Activated CD8-positive, alpha-beta T cell treated with anti-CD3 and anti-CD28 coated beads for 36 hours (primary cell): ENCODE measurements at regions not wholly inside any gene's neighbourhood (a gene's known extent, or its start where the extent isn't known, plus 50 kb on each side); places are given as distances from the start of the nearest gene placed in this dataset.

ENCODE experiments used
- ATAC-seq: fragments of 200-7000 bp; cut with Tn5 transposase; one replicate; pipeline ENCODE4 v1.10.0; 2021; ENCODE audit warnings: mild to moderate bottlenecking, moderate library complexity
- CTCF ChIA-PET: fragments of 350-600 bp; sonication (Branson Sonifier 250); formaldehyde crosslinking; loops from one replicate; lab custom pipeline; 2021; ENCODE audit warnings: antibody characterized with exemption; lab: Charles Lee
- POLR2A ChIA-PET: fragments of 350-600 bp; sonication (Branson Sonifier 250); formaldehyde crosslinking; loops from one replicate; lab custom pipeline; 2021; ENCODE audit warnings: antibody characterized with exemption; lab: Charles Lee
- DNase-seq: peaks from one replicate; pipeline ENCODE4 v3.0.0-alpha.2; 2020
- H3K27ac Mint-ChIP-seq: one replicate; pipeline ENCODE4 v1.8.0; 2021; ENCODE audit warnings: mild to moderate bottlenecking, mixed read lengths
- H3K27me3 Mint-ChIP-seq: one replicate; pipeline ENCODE4 v1.8.0; 2021; ENCODE audit warnings: mixed read lengths
- H3K36me3 Mint-ChIP-seq: one replicate; pipeline ENCODE4 v1.8.0; 2021; ENCODE audit warnings: low read depth, mixed read lengths
- H3K4me1 Mint-ChIP-seq: one replicate; pipeline ENCODE4 v1.8.0; 2021; ENCODE audit warnings: low read depth, mixed read lengths
- H3K4me3 Mint-ChIP-seq: one replicate; pipeline ENCODE4 v1.8.0; 2021; ENCODE audit warnings: mild to moderate bottlenecking, moderate library complexity, mixed read lengths
- H3K9me3 Mint-ChIP-seq: one replicate; pipeline ENCODE4 v1.8.0; 2021; ENCODE audit warnings: mixed read lengths
- CTCF ChIP-seq: fragments of 200-600 bp; IDR thresholded peaks from one replicate; pipeline ENCODE4 v1.8.0; 2022; ENCODE audit warnings: antibody characterized with exemption, mild to moderate bottlenecking
- intact Hi-C: fragments of 100-400 bp; cut with micrococcal nuclease; formaldehyde crosslinking; loops from one replicate; pipeline ENCODE4 v1.10.0; 2022

GRCh38 chr16:60328152-60328551, 1594.0 kb upstream of the GOT2 start:
- POLR2A ChIA-PET = no interaction called here
- Mint-ChIP-seq H3K36me3 (no peaks in the 10 kb centered on the region), H3K27ac (no peak overlapping the region), H3K4me1 (no peaks in the 10 kb centered on the region), H3K9me3 (peaks cover 11% of the 10 kb centered on the region), H3K4me3 (no peak overlapping the region), H3K27me3 (no peaks in the 10 kb centered on the region)
- CTCF ChIA-PET = no interaction called here
- DNase-seq (no peak), ATAC-seq (no peak)
- intact Hi-C loops = no loop called here
- no peak for TF ChIP-seq CTCF

- POLR2A ChIA-PET = no interaction called here
- H3K27ac Mint-ChIP-seq = no peak overlapping the region
- no peaks in the 10 kb centered on the region for H3K27me3 Mint-ChIP-seq
- H3K4me3 Mint-ChIP-seq = no peak overlapping the region
- H3K36me3 Mint-ChIP-seq = no peaks in the 10 kb centered on the region
- H3K9me3 Mint-ChIP-seq = peaks cover 8% of the 10 kb centered on the region
- TF ChIP-seq CTCF = no peak
- H3K4me1 Mint-ChIP-seq = no peaks in the 10 kb centered on the region
- CTCF ChIA-PET = no interaction called here
- intact Hi-C loops = no loop called here
- DNase-seq = no peak
- no peak for ATAC-seq
Measured at GRCh38 chr16:60318486-60318885, 1584.4 kb upstream of the GOT2 start.

- ChIA-PET CTCF (no interaction called here), POLR2A (no interaction called here)
- no peak for ATAC-seq
- H3K9me3 Mint-ChIP-seq = peaks cover 8% of the 10 kb centered on the region
- DNase-seq = no peak
- no peaks in the 10 kb centered on the region for H3K4me1 Mint-ChIP-seq
- H3K4me3 Mint-ChIP-seq = no peak overlapping the region
- H3K36me3 Mint-ChIP-seq = no peaks in the 10 kb centered on the region
- H3K27ac Mint-ChIP-seq = no peak overlapping the region
- TF ChIP-seq CTCF = no peak
- no peaks in the 10 kb centered on the region for H3K27me3 Mint-ChIP-seq
- intact Hi-C loops = no loop called here
Measured at GRCh38 chr16:60310846-60311445, 1576.8 kb upstream of the GOT2 start.

- peaks cover 14% of the 10 kb centered on the region for H3K9me3 Mint-ChIP-seq
- H3K27ac Mint-ChIP-seq = no peak overlapping the region
- H3K4me1 Mint-ChIP-seq = no peaks in the 10 kb centered on the region
- no peak for TF ChIP-seq CTCF
- intact Hi-C loops = no loop called here
- ChIA-PET CTCF (no interaction called here), POLR2A (no interaction called here)
- no peaks in the 10 kb centered on the region for H3K27me3 Mint-ChIP-seq
- H3K4me3 Mint-ChIP-seq = no peak overlapping the region
- DNase-seq (no peak), ATAC-seq (no peak)
- no peaks in the 10 kb centered on the region for H3K36me3 Mint-ChIP-seq
Measured at GRCh38 chr16:60304720-60305119, 1570.6 kb upstream of the GOT2 start.

- Mint-ChIP-seq H3K4me1 (no peaks in the 10 kb centered on the region), H3K27me3 (no peaks in the 10 kb centered on the region), H3K36me3 (no peaks in the 10 kb centered on the region), H3K27ac (no peak overlapping the region), H3K4me3 (no peak overlapping the region), H3K9me3 (peaks cover 14% of the 10 kb centered on the region)
- no peak for TF ChIP-seq CTCF
- CTCF ChIA-PET = no interaction called here
- DNase-seq (no peak), ATAC-seq (no peak)
- intact Hi-C loops = no loop called here
- POLR2A ChIA-PET = no interaction called here
Measured at GRCh38 chr16:60304066-60304465, 1570.0 kb upstream of the GOT2 start.
